GM23248 (cell line): ENCODE measurements at regions not wholly inside any gene's neighbourhood (a gene's known extent, or its start where the extent isn't known, plus 50 kb on each side); places are given as distances from the start of the nearest gene placed in this dataset.

Source experiments
- EZH2 ChIP-seq: fragments of 200-600 bp; sonication (generic); IDR thresholded peaks from 2 replicates; pipeline ENCODE4 v1.6.1; 2018; ENCODE audit warnings: antibody characterized with exemption, mild to moderate bottlenecking; ENCODE audit not compliant: insufficient read depth, poor library complexity, severe bottlenecking
- EZH2phosphoT487 ChIP-seq: fragments of 200-600 bp; sonication (generic); IDR thresholded peaks from 2 replicates; pipeline ENCODE4 v1.6.1; 2018; ENCODE audit warnings: antibody characterized with exemption, moderate library complexity, mild to moderate bottlenecking, low read depth; ENCODE audit not compliant: insufficient read depth

DNA sequence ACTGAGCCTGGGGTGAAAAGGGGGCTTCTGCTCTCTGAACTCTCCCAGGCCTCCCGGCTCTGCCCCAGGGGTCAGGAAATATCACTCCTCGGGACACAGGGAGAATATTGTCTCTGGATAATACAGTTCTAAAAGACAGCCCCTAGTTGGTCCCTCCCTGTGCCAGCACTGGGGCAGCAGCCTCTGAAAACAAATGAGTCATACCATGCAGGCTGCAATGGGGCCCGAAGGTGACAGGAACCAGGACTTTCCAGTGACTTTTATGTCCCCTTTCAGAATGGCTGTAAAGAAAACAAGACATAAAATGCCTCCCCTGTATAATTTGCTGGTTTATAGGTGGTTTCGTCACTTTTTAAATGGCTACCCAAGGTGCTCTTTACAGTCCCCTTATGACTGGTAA lies 360.0 kb downstream of the NPHP4 start:
- TF ChIP-seq EZH2 = no peak
- no peak for TF ChIP-seq EZH2phosphoT487
